ENCODE measurements at regions not wholly inside any gene's neighbourhood (a gene's known extent, or its start where the extent isn't known, plus 50 kb on each side); places are given as distances from the start of the nearest gene placed in this dataset.

DNA sequence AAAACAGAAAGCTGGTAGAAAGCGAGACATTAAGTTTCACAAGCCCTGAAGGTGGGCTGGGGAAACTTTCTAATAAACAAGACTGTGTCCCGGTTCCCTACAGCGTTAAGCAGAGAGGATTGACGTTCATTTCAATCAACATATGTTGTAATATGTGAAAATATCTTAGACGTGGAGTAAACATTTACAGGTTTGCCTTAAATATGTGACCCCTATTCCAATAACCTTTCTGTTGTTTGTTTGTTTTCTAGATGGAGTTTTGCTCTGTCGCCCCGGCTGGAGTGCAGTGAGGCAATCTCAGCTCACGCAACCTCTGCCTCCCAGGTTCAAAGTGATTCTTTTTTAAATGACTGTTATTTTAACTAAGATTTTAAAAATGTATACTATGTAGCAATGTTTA is 526.2 kb downstream of the SUCLA2 start:
- H3K4me1 Mint-ChIP-seq (ENCODE audit: low read depth), result no peaks in the 10 kb centered on the region
- no peak overlapping the region for H3K27ac Mint-ChIP-seq
- H3K36me3 Mint-ChIP-seq (ENCODE audit: insufficient read depth), result no peaks in the 10 kb centered on the region
- no peak for DNase-seq (ENCODE audit: low spot score, unreplicated experiment)
- no peak overlapping the region for H3K4me3 Mint-ChIP-seq (ENCODE audit: low read depth)
- no peaks in the 10 kb centered on the region for H3K9me3 Mint-ChIP-seq (ENCODE audit: low read depth)
- H3K27me3 Mint-ChIP-seq, result no peaks in the 10 kb centered on the region
- TF ChIP-seq, protein P1, sequence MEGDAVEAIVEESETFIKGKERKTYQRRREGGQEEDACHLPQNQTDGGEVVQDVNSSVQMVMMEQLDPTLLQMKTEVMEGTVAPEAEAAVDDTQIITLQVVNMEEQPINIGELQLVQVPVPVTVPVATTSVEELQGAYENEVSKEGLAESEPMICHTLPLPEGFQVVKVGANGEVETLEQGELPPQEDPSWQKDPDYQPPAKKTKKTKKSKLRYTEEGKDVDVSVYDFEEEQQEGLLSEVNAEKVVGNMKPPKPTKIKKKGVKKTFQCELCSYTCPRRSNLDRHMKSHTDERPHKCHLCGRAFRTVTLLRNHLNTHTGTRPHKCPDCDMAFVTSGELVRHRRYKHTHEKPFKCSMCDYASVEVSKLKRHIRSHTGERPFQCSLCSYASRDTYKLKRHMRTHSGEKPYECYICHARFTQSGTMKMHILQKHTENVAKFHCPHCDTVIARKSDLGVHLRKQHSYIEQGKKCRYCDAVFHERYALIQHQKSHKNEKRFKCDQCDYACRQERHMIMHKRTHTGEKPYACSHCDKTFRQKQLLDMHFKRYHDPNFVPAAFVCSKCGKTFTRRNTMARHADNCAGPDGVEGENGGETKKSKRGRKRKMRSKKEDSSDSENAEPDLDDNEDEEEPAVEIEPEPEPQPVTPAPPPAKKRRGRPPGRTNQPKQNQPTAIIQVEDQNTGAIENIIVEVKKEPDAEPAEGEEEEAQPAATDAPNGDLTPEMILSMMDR (IDR thresholded peaks at IDR 0.05; ENCODE audit: unreplicated experiment), result no peak

DNA sequence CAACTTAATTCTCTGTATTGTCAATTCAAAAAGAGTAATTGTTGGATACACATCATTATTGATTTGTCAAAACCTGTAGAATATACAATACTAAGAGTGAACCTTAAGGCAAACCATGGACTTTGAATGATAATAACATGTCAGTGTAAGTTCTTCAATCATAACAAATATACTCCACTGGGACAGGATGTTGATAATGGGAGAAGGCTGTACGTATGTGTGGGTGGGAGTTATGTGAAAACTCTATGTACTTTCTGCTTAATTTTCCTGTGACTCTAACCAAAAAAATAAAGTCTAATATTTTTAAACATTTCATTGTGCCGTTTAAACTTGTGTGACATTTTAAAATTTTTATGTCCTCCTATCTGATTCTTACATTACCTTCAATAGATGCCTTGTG is 526.7 kb downstream of the SUCLA2 start:
- no peak overlapping the region for H3K27ac Mint-ChIP-seq
- H3K4me1 Mint-ChIP-seq (ENCODE audit: low read depth), result no peaks in the 10 kb centered on the region
- no peaks in the 10 kb centered on the region for H3K9me3 Mint-ChIP-seq (ENCODE audit: low read depth)
- H3K4me3 Mint-ChIP-seq (ENCODE audit: low read depth), result no peak overlapping the region
- no peaks in the 10 kb centered on the region for H3K27me3 Mint-ChIP-seq
- no peak for DNase-seq (ENCODE audit: low spot score, unreplicated experiment)
- TF ChIP-seq, protein P1 (IDR thresholded peaks at IDR 0.05; ENCODE audit: unreplicated experiment), result no peak
- no peaks in the 10 kb centered on the region for H3K36me3 Mint-ChIP-seq (ENCODE audit: insufficient read depth)

DNA sequence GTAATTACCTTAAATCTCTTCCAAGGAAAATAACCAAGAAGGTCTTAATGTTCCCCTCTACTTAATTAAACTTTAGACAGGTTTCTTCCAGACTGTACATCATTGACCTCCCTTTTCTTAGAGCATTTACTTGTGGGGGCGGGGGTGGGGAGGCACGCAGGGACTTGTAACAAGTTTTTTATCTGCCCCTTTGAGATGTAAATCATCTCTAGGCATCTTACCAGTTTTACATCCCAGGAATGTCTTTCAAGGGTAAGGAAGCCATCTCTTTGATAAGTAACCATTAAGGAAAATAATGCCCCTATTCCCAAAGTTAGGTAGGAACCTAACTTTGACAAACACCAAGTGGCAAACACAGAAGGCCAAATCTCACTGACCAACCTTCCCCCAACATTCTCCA is 528.6 kb downstream of the SUCLA2 start:
- Mint-ChIP-seq H3K27me3 (no peaks in the 10 kb centered on the region), H3K27ac (no peak overlapping the region), H3K4me1 (ENCODE audit: low read depth) (no peaks in the 10 kb centered on the region), H3K36me3 (ENCODE audit: insufficient read depth) (no peaks in the 10 kb centered on the region), H3K4me3 (ENCODE audit: low read depth) (no peak overlapping the region), H3K9me3 (ENCODE audit: low read depth) (peaks cover 7% of the 10 kb centered on the region)
- DNase-seq (ENCODE audit: low spot score, unreplicated experiment), result no peak
- TF ChIP-seq, protein P1 (IDR thresholded peaks at IDR 0.05; ENCODE audit: unreplicated experiment), result no peak

DNA sequence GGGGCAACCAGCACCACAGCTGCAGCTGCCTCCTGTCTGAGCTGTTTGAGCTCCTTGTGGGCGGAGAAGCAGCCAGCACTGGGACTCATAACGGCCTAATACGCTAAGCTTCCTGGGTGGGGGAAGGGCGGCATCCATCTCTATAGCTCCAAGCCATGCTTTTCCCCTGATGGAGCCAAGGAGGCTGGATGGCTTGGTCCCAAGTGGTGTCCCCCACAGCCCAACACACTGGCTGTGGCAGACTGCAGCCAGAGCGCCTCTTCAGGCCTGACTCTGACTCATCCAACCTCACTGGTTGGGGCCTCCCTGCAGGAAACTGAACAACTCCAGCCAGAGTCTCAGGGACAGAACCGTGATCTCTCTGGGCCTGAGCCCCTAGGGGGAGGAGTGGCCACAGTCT is 537.3 kb downstream of the SUCLA2 start:
- DNase-seq (ENCODE audit: low spot score, unreplicated experiment), result no peak

DNA sequence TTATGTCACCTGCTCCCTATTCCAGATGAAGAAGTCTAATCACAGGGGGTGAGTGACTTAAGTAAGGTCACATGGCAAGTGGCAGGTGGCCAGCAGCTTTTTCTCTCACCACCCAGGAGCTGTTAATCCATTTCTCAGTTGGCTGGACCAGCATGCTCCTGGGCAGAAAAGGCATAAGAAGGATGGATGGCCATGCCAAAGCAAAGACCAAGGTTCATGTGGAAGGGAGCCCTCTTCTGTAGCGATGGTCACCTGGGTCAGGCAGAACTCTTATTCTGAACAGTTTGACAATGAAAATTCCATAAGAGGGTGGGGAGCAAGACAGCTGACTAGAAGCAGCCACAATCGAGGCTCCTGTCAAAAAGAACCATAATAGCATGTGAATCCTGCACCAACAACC is 538.1 kb downstream of the SUCLA2 start:
- DNase-seq (ENCODE audit: low spot score, unreplicated experiment), result no peak
- H3K4me1 Mint-ChIP-seq (ENCODE audit: low read depth), result no peaks in the 10 kb centered on the region
- TF ChIP-seq, protein P1 (IDR thresholded peaks at IDR 0.05; ENCODE audit: unreplicated experiment), result no peak
- H3K9me3 Mint-ChIP-seq (ENCODE audit: low read depth), result peaks cover 14% of the 10 kb centered on the region
- no peaks in the 10 kb centered on the region for H3K27me3 Mint-ChIP-seq
- peaks cover 2% of the 10 kb centered on the region for H3K36me3 Mint-ChIP-seq (ENCODE audit: insufficient read depth)
- no peak overlapping the region for H3K27ac Mint-ChIP-seq
- H3K4me3 Mint-ChIP-seq (ENCODE audit: low read depth), result no peak overlapping the region

More for the DNA sequence above, 537.3 kb downstream of the SUCLA2 start:
- Mint-ChIP-seq H3K27ac (no peak overlapping the region), H3K27me3 (no peaks in the 10 kb centered on the region), H3K36me3 (ENCODE audit: insufficient read depth) (peaks cover 2% of the 10 kb centered on the region), H3K4me3 (ENCODE audit: low read depth) (no peak overlapping the region), H3K9me3 (ENCODE audit: low read depth) (peaks cover 17% of the 10 kb centered on the region), H3K4me1 (ENCODE audit: low read depth) (no peaks in the 10 kb centered on the region)
- TF ChIP-seq, protein P1 (IDR thresholded peaks at IDR 0.05; ENCODE audit: unreplicated experiment), result no peak
